PC-9 (cell line): ENCODE measurements at regions not wholly inside any gene's neighbourhood (a gene's known extent, or its start where the extent isn't known, plus 50 kb on each side); places are given as distances from the start of the nearest gene placed in this dataset.

Source experiments
- EZH2 ChIP-seq: fragments of 200-600 bp; sonication (generic); IDR thresholded peaks from 2 replicates; pipeline ENCODE4 v1.8.0; 2017; ENCODE audit warnings: antibody characterized with exemption, low read depth
- TF ChIP-seq, protein P1 (sequence below): fragments of 200-600 bp; sonication (generic); conservative IDR thresholded peaks from 2 replicates; pipeline ENCODE4 v1.6.1; 2017; ENCODE audit warnings: mixed run types, antibody characterized with exemption, mild to moderate bottlenecking, moderate library complexity

DNA sequence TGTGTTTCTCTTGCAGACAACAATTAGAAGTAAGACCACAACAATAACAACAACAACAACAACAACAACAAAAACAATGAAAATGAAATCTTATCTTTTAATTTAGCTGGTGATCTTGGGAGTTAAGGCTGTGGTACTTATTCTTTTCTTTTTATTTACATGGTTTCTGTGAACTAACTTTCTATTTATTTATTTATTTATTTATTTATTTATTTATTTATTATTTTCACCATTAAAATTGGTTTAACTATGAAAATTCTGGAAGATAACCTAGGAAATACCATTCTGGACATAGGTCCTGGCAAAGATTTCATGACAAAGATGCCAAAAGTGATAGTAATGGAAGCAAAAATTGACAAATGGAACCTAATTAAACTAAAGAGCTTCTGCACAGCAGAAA is 102.5 kb upstream of the PNPT1 start:
- TF ChIP-seq, protein P1, sequence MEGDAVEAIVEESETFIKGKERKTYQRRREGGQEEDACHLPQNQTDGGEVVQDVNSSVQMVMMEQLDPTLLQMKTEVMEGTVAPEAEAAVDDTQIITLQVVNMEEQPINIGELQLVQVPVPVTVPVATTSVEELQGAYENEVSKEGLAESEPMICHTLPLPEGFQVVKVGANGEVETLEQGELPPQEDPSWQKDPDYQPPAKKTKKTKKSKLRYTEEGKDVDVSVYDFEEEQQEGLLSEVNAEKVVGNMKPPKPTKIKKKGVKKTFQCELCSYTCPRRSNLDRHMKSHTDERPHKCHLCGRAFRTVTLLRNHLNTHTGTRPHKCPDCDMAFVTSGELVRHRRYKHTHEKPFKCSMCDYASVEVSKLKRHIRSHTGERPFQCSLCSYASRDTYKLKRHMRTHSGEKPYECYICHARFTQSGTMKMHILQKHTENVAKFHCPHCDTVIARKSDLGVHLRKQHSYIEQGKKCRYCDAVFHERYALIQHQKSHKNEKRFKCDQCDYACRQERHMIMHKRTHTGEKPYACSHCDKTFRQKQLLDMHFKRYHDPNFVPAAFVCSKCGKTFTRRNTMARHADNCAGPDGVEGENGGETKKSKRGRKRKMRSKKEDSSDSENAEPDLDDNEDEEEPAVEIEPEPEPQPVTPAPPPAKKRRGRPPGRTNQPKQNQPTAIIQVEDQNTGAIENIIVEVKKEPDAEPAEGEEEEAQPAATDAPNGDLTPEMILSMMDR: no peak
- TF ChIP-seq EZH2: no peak
